ENCODE measurements at regions not wholly inside any gene's neighbourhood (a gene's known extent, or its start where the extent isn't known, plus 50 kb on each side); places are given as distances from the start of the nearest gene placed in this dataset.

GRCh38 chr2:105677901-105678300 is 66.8 kb upstream of the NCK2 start:
- TF ChIP-seq CTCF (IDR thresholded peaks at IDR 0.05) (no peak), EZH2phosphoT487 (IDR thresholded peaks at IDR 0.05) (no peak), EZH2 (IDR thresholded peaks at IDR 0.05) (no peak)
